ENCODE measurements at regions not wholly inside any gene's neighbourhood (a gene's known extent, or its start where the extent isn't known, plus 50 kb on each side); places are given as distances from the start of the nearest gene placed in this dataset.

DNA sequence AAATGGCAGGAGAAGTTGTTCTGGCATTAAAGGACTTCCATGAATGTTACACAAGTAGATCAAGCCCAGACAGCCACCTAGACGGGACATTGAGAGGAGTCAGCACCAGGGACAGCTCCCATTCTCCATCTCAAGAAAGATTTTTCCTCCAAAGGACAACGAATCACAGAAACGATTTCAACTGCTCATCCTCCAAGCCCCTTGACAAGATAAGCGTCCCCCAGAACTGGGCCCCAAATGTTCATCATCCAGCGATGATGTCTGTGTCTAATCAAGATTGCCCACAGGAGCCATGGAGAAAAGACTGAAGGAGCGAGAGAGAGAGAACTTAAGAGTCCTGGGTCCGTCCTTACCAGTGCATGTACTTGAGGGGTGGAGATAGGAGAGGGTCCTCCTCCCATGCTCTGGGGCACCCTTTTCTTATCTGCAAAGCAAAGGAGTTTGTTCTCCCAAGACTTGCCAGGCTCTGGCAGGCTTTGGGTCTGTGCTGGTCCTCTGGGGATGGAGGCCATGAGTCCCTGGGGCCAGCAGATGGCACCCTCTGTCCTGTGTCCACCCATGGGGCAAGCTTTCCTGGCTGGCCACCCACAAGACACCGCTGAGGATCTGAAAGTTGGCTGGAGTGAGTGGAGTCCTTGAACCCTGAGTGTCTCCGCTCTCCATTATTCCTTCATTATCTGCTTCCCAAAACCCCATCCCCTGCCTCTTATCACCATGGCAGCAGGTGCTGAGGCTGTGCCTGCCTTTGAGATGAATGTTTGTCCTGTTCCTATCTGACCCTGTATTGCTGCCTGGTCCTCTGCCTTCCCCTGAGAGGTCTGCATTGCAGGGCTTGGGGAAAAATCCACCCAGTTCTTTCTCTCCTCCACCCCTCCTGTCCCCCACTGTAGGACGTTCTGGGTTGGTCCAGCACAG lies 164.6 kb downstream of the ACTL8 start:
- TF ChIP-seq EP300 (IDR thresholded peaks at IDR 0.05): no peak
- TF ChIP-seq, protein P1, sequence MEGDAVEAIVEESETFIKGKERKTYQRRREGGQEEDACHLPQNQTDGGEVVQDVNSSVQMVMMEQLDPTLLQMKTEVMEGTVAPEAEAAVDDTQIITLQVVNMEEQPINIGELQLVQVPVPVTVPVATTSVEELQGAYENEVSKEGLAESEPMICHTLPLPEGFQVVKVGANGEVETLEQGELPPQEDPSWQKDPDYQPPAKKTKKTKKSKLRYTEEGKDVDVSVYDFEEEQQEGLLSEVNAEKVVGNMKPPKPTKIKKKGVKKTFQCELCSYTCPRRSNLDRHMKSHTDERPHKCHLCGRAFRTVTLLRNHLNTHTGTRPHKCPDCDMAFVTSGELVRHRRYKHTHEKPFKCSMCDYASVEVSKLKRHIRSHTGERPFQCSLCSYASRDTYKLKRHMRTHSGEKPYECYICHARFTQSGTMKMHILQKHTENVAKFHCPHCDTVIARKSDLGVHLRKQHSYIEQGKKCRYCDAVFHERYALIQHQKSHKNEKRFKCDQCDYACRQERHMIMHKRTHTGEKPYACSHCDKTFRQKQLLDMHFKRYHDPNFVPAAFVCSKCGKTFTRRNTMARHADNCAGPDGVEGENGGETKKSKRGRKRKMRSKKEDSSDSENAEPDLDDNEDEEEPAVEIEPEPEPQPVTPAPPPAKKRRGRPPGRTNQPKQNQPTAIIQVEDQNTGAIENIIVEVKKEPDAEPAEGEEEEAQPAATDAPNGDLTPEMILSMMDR (IDR thresholded peaks at IDR 0.05): no peak
- no peak for TF ChIP-seq POLR2A (IDR thresholded peaks at IDR 0.05)

Data from tibial nerve (tissue), 4 donors.